ENCODE measurements at regions not wholly inside any gene's neighbourhood (a gene's known extent, or its start where the extent isn't known, plus 50 kb on each side); places are given as distances from the start of the nearest gene placed in this dataset.

GRCh38 chr15:79373113-79373512 lies 59.0 kb upstream of the MINAR1 start:
- no peak for DNase-seq (ENCODE audit: low spot score)

GRCh38 chr15:79373728-79374127 lies 58.4 kb upstream of the MINAR1 start:
- DNase-seq (ENCODE audit: low spot score): no peak

GRCh38 chr15:79376383-79376782 lies 55.8 kb upstream of the MINAR1 start:
- no peak for DNase-seq (ENCODE audit: low spot score)

GRCh38 chr15:79378394-79379109 lies 53.6 kb upstream of the MINAR1 start:
- DNase-seq (ENCODE audit: low spot score): no peak

GRCh38 chr15:79380755-79381497 lies 51.2 kb upstream of the MINAR1 start:
- peak; percentile 44 for DNase-seq (ENCODE audit: low spot score)

- DNase-seq (ENCODE audit: low spot score): no peak
These were observed 50.5 kb upstream of the MINAR1 start for GRCh38 chr15:79381593-79381992.
